ENCODE measurements at regions not wholly inside any gene's neighbourhood (a gene's known extent, or its start where the extent isn't known, plus 50 kb on each side); places are given as distances from the start of the nearest gene placed in this dataset.

GRCh38 chr11:37948258-37948657 lies 1350.2 kb upstream of the RAG2 start:
- no peak overlapping the region for H3K27ac Mint-ChIP-seq
- intact Hi-C loops (cut with DNase I, micrococcal nuclease): loop anchor here in 1 of 2 experiments (5.0 to 10.0 kb wide), 2 partner anchors 844 to 1427 kb away; no protein-coding TSS in a partner anchor
- H3K4me3 Mint-ChIP-seq: no peak overlapping the region

GRCh38 chr11:37947821-37948220 lies 1349.8 kb upstream of the RAG2 start:
- peaks cover 16% of the 10 kb centered on the region for H3K9me3 Mint-ChIP-seq (ENCODE audit: low read depth)
- intact Hi-C loops (cut with DNase I, micrococcal nuclease): loop anchor here in 1 of 2 experiments (5.0 to 10.0 kb wide), 2 partner anchors 844 to 1427 kb away; no protein-coding TSS in a partner anchor
- CTCF ChIA-PET: no interaction called here
- H3K27me3 Mint-ChIP-seq: no peaks in the 10 kb centered on the region
- ATAC-seq (no peak), DNase-seq (no peak)
- H3K4me1 Mint-ChIP-seq: no peaks in the 10 kb centered on the region
- no peaks in the 10 kb centered on the region for H3K36me3 Mint-ChIP-seq (ENCODE audit: low read depth)
- no peak overlapping the region for H3K4me3 Mint-ChIP-seq
- POLR2A ChIA-PET: no interaction called here
- no peak overlapping the region for H3K27ac Mint-ChIP-seq

More at GRCh38 chr11:37948258-37948657, 1350.2 kb upstream of the RAG2 start:
- Mint-ChIP-seq H3K36me3 (ENCODE audit: low read depth) (no peaks in the 10 kb centered on the region), H3K4me1 (no peaks in the 10 kb centered on the region), H3K27me3 (no peaks in the 10 kb centered on the region), H3K9me3 (ENCODE audit: low read depth) (peaks cover 14% of the 10 kb centered on the region)
- POLR2A ChIA-PET: no interaction called here
- ATAC-seq (no peak), DNase-seq (no peak)
- CTCF ChIA-PET: no interaction called here

- ChIA-PET CTCF (interaction anchor here (1.1 to 1.3 kb wide), 2 partner anchors 8 to 20 kb away, joined by 3 read pairs; no protein-coding TSS in a partner anchor), POLR2A (no interaction called here)
- no peak for ATAC-seq
- Mint-ChIP-seq H3K36me3 (ENCODE audit: low read depth) (no peaks in the 10 kb centered on the region), H3K9me3 (ENCODE audit: low read depth) (peaks cover 21% of the 10 kb centered on the region), H3K4me3 (no peak overlapping the region), H3K27me3 (no peaks in the 10 kb centered on the region), H3K4me1 (no peaks in the 10 kb centered on the region), H3K27ac (no peak overlapping the region)
- DNase-seq: peak; percentile 30
- intact Hi-C loops (cut with DNase I, micrococcal nuclease): loop anchor here in 1 of 2 experiments (5.0 to 10.0 kb wide), 2 partner anchors 846 to 1429 kb away; no protein-coding TSS in a partner anchor
These were observed 1348.2 kb upstream of the RAG2 start for GRCh38 chr11:37946155-37946766.

GRCh38 chr11:37942081-37942480 lies 1344.0 kb upstream of the RAG2 start:
- H3K36me3 Mint-ChIP-seq (ENCODE audit: low read depth): no peaks in the 10 kb centered on the region
- H3K4me1 Mint-ChIP-seq: no peaks in the 10 kb centered on the region
- no peak for ATAC-seq
- DNase-seq: no peak
- CTCF ChIA-PET: no interaction called here
- intact Hi-C loops (cut with DNase I, micrococcal nuclease): loop anchor here in 1 of 2 experiments (10.0 kb wide), 1 partner anchor 1433 kb away; no protein-coding TSS in a partner anchor
- H3K9me3 Mint-ChIP-seq (ENCODE audit: low read depth): peaks cover 18% of the 10 kb centered on the region
- POLR2A ChIA-PET: no interaction called here
- H3K27ac Mint-ChIP-seq: no peak overlapping the region
- H3K4me3 Mint-ChIP-seq: no peak overlapping the region
- no peaks in the 10 kb centered on the region for H3K27me3 Mint-ChIP-seq

GRCh38 chr11:37929100-37929653 lies 1331.1 kb upstream of the RAG2 start:
- Mint-ChIP-seq H3K27ac (no peak overlapping the region), H3K9me3 (ENCODE audit: low read depth) (peaks cover 2% of the 10 kb centered on the region), H3K4me1 (no peaks in the 10 kb centered on the region), H3K27me3 (no peaks in the 10 kb centered on the region), H3K36me3 (ENCODE audit: low read depth) (no peaks in the 10 kb centered on the region), H3K4me3 (no peak overlapping the region)
- CTCF ChIA-PET: no interaction called here
- POLR2A ChIA-PET: no interaction called here
- ATAC-seq (no peak), DNase-seq (no peak)
- intact Hi-C loops (cut with DNase I, micrococcal nuclease): no loop called here

- ChIA-PET CTCF (interaction anchor here (0.7 to 0.9 kb wide), 2 partner anchors 19 to 43 kb away, joined by 3 read pairs; no protein-coding TSS in a partner anchor), POLR2A (no interaction called here)
- Mint-ChIP-seq H3K27ac (no peak overlapping the region), H3K27me3 (no peaks in the 10 kb centered on the region), H3K36me3 (ENCODE audit: low read depth) (no peaks in the 10 kb centered on the region), H3K4me3 (no peak overlapping the region), H3K9me3 (ENCODE audit: low read depth) (peaks cover under 1% of the 10 kb centered on the region), H3K4me1 (no peaks in the 10 kb centered on the region)
- intact Hi-C loops (cut with DNase I, micrococcal nuclease): no loop called here
- ATAC-seq: no peak
- no peak for DNase-seq
These were observed 1328.7 kb upstream of the RAG2 start for GRCh38 chr11:37926772-37927171.

GRCh38 chr11:37916331-37916730 lies 1318.3 kb upstream of the RAG2 start:
- no peaks in the 10 kb centered on the region for H3K36me3 Mint-ChIP-seq (ENCODE audit: low read depth)
- no peaks in the 10 kb centered on the region for H3K27me3 Mint-ChIP-seq
- ATAC-seq (no peak), DNase-seq (no peak)
- H3K4me1 Mint-ChIP-seq: no peaks in the 10 kb centered on the region
- H3K4me3 Mint-ChIP-seq: no peak overlapping the region
- H3K9me3 Mint-ChIP-seq (ENCODE audit: low read depth): peaks cover 5% of the 10 kb centered on the region
- no peak overlapping the region for H3K27ac Mint-ChIP-seq
- ChIA-PET CTCF (no interaction called here), POLR2A (no interaction called here)
- intact Hi-C loops (cut with DNase I, micrococcal nuclease): no loop called here

GRCh38 chr11:37914859-37915258 lies 1316.8 kb upstream of the RAG2 start:
- Mint-ChIP-seq H3K9me3 (ENCODE audit: low read depth) (peaks cover 5% of the 10 kb centered on the region), H3K4me1 (no peaks in the 10 kb centered on the region), H3K36me3 (ENCODE audit: low read depth) (no peaks in the 10 kb centered on the region), H3K27ac (no peak overlapping the region), H3K4me3 (no peak overlapping the region), H3K27me3 (no peaks in the 10 kb centered on the region)
- ATAC-seq (no peak), DNase-seq (no peak)
- intact Hi-C loops (cut with DNase I, micrococcal nuclease): no loop called here
- POLR2A ChIA-PET: no interaction called here
- CTCF ChIA-PET: no interaction called here

GRCh38 chr11:37908219-37908548 lies 1310.1 kb upstream of the RAG2 start:
- CTCF ChIA-PET: no interaction called here
- no peak overlapping the region for H3K4me3 Mint-ChIP-seq
- ATAC-seq (no peak), DNase-seq (no peak)
- intact Hi-C loops (cut with DNase I, micrococcal nuclease): no loop called here
- no peaks in the 10 kb centered on the region for H3K36me3 Mint-ChIP-seq (ENCODE audit: low read depth)
- H3K9me3 Mint-ChIP-seq (ENCODE audit: low read depth): peaks cover 2% of the 10 kb centered on the region
- H3K27me3 Mint-ChIP-seq: no peaks in the 10 kb centered on the region
- POLR2A ChIA-PET: no interaction called here
- H3K4me1 Mint-ChIP-seq: no peaks in the 10 kb centered on the region
- H3K27ac Mint-ChIP-seq: no peak overlapping the region

- Mint-ChIP-seq H3K4me3 (no peak overlapping the region), H3K36me3 (ENCODE audit: low read depth) (no peaks in the 10 kb centered on the region), H3K9me3 (ENCODE audit: low read depth) (peaks cover 2% of the 10 kb centered on the region), H3K27me3 (no peaks in the 10 kb centered on the region), H3K4me1 (no peaks in the 10 kb centered on the region), H3K27ac (no peak overlapping the region)
- ChIA-PET CTCF (no interaction called here), POLR2A (no interaction called here)
- intact Hi-C loops (cut with DNase I, micrococcal nuclease): no loop called here
- ATAC-seq: no peak
- DNase-seq: no peak
These were observed 1309.6 kb upstream of the RAG2 start for GRCh38 chr11:37907436-37908218.

- Mint-ChIP-seq H3K4me1 (no peaks in the 10 kb centered on the region), H3K27ac (no peak overlapping the region), H3K27me3 (no peaks in the 10 kb centered on the region), H3K36me3 (ENCODE audit: low read depth) (no peaks in the 10 kb centered on the region), H3K9me3 (ENCODE audit: low read depth) (peaks cover 5% of the 10 kb centered on the region), H3K4me3 (no peak overlapping the region)
- CTCF ChIA-PET: no interaction called here
- intact Hi-C loops (cut with DNase I, micrococcal nuclease): no loop called here
- ATAC-seq (no peak), DNase-seq (no peak)
- POLR2A ChIA-PET: no interaction called here
These were observed 1307.8 kb upstream of the RAG2 start for GRCh38 chr11:37905707-37906417.
